Skeletal muscle tissue (tissue), 3 donors: ENCODE measurements at regions not wholly inside any gene's neighbourhood (a gene's known extent, or its start where the extent isn't known, plus 50 kb on each side); places are given as distances from the start of the nearest gene placed in this dataset.

Source experiments
- H3K27ac ChIP-seq: one replicate; pipeline ENCODE4 v1.7.0; 2013; ENCODE audit warnings: mild to moderate bottlenecking, low read depth, low read length, inconsistent platforms
- H3K27me3 ChIP-seq, 3 donors: one replicate each; pipeline ENCODE4 v1.7.0; 2013; ENCODE audit warnings: low read length in 3 of 3; ENCODE audit not compliant: control insufficient read depth in 3 of 3, insufficient read depth in 3 of 3
- H3K36me3 ChIP-seq, 3 donors: one replicate each; pipeline ENCODE4 v1.7.0; 2013; ENCODE audit warnings: low read length in 3 of 3; ENCODE audit not compliant: control insufficient read depth in 3 of 3, insufficient read depth in 3 of 3
- H3K4me1 ChIP-seq, 3 donors: one replicate each; pipeline ENCODE4 v1.7.0; 2013; ENCODE audit warnings: low read length in 3 of 3, mild to moderate bottlenecking in 3 of 3; ENCODE audit not compliant: control insufficient read depth in 3 of 3, insufficient read depth in 3 of 3
- H3K4me3 ChIP-seq, 3 donors: one replicate each; pipeline ENCODE4 v1.7.0; 2013; ENCODE audit warnings: low read length in 3 of 3
- H3K9ac ChIP-seq, 3 donors: one replicate each; pipeline ENCODE4 v1.7.0; 2013; ENCODE audit warnings: low read length in 3 of 3, mild to moderate bottlenecking in 3 of 3, moderate library complexity in 2 of 3, low read depth in 1 of 3
- H3K9me3 ChIP-seq, 3 donors: one replicate each; pipeline ENCODE4 v1.7.0; 2013; ENCODE audit warnings: low read length in 3 of 3; ENCODE audit not compliant: control insufficient read depth in 3 of 3
- donor health status: Osteomylitis.

- Histone ChIP-seq H3K4me1 (no peaks in the 10 kb centered on the region), H3K27ac (no peak overlapping the region), H3K9me3 (no peaks in the 10 kb centered on the region), H3K27me3 (peaks cover 0 to 16% (median 0%) of the 10 kb centered on the region in 3 donors), H3K9ac (no peak overlapping the region), H3K4me3 (no peak overlapping the region), H3K36me3 (no peaks in the 10 kb centered on the region)
Observed at GRCh38 chr19:31166206-31166605, 183.0 kb downstream of the TSHZ3 start.

GRCh38 chr19:31164791-31165251 is 184.4 kb downstream of the TSHZ3 start:
- H3K9ac ChIP-seq: no peak overlapping the region
- no peak overlapping the region for H3K27ac ChIP-seq
- peaks cover 0 to 16% (median 0%) of the 10 kb centered on the region in 3 donors for H3K27me3 ChIP-seq

GRCh38 chr19:31160336-31160926 is 188.8 kb downstream of the TSHZ3 start:
- Histone ChIP-seq H3K9me3 (no peaks in the 10 kb centered on the region), H3K27ac (no peak overlapping the region), H3K36me3 (no peaks in the 10 kb centered on the region), H3K4me1 (no peaks in the 10 kb centered on the region), H3K4me3 (no peak overlapping the region), H3K9ac (no peak overlapping the region), H3K27me3 (peaks cover 0 to 16% (median 0%) of the 10 kb centered on the region in 3 donors)

More at GRCh38 chr19:31164791-31165251, 184.4 kb downstream of the TSHZ3 start:
- no peaks in the 10 kb centered on the region for H3K4me1 ChIP-seq
- no peaks in the 10 kb centered on the region for H3K36me3 ChIP-seq
- H3K9me3 ChIP-seq: no peaks in the 10 kb centered on the region
- H3K4me3 ChIP-seq: no peak overlapping the region

- no peaks in the 10 kb centered on the region for H3K9me3 ChIP-seq
- H3K36me3 ChIP-seq: no peaks in the 10 kb centered on the region
- no peak overlapping the region for H3K9ac ChIP-seq
- H3K27ac ChIP-seq: no peak overlapping the region
- no peaks in the 10 kb centered on the region for H3K4me1 ChIP-seq
- H3K27me3 ChIP-seq: peaks cover 0 to 1% (median 0%) of the 10 kb centered on the region in 3 donors
- H3K4me3 ChIP-seq: no peak overlapping the region
Observed at GRCh38 chr19:31154021-31154420, 195.2 kb downstream of the TSHZ3 start.

GRCh38 chr19:31152906-31153305 is 196.3 kb downstream of the TSHZ3 start:
- Histone ChIP-seq H3K9ac (no peak overlapping the region), H3K36me3 (no peaks in the 10 kb centered on the region), H3K9me3 (no peaks in the 10 kb centered on the region), H3K27me3 (peaks cover 4 to 9% (median 6%) of the 10 kb centered on the region in 3 donors), H3K27ac (no peak overlapping the region), H3K4me1 (no peaks in the 10 kb centered on the region), H3K4me3 (no peak overlapping the region)

- Histone ChIP-seq H3K9ac (no peak overlapping the region), H3K9me3 (no peaks in the 10 kb centered on the region), H3K36me3 (no peaks in the 10 kb centered on the region), H3K4me1 (no peaks in the 10 kb centered on the region), H3K27ac (no peak overlapping the region), H3K4me3 (no peak overlapping the region), H3K27me3 (peaks cover 6 to 9% (median 9%) of the 10 kb centered on the region in 3 donors)
Observed at GRCh38 chr19:31149441-31149941, 199.7 kb downstream of the TSHZ3 start.

- no peak overlapping the region for H3K27ac ChIP-seq
- H3K4me3 ChIP-seq: no peak overlapping the region
- H3K4me1 ChIP-seq: no peaks in the 10 kb centered on the region
- no peak overlapping the region for H3K9ac ChIP-seq
- no peaks in the 10 kb centered on the region for H3K36me3 ChIP-seq
- H3K9me3 ChIP-seq: no peaks in the 10 kb centered on the region
- peaks cover 6 to 9% (median 9%) of the 10 kb centered on the region in 3 donors for H3K27me3 ChIP-seq
Observed at GRCh38 chr19:31148671-31149070, 200.6 kb downstream of the TSHZ3 start.

- no peaks in the 10 kb centered on the region for H3K4me1 ChIP-seq
- H3K4me3 ChIP-seq: no peak overlapping the region
- no peaks in the 10 kb centered on the region for H3K9me3 ChIP-seq
- no peaks in the 10 kb centered on the region for H3K36me3 ChIP-seq
- peaks cover 6 to 9% (median 9%) of the 10 kb centered on the region in 3 donors for H3K27me3 ChIP-seq
- H3K27ac ChIP-seq: no peak overlapping the region
- H3K9ac ChIP-seq: no peak overlapping the region
Observed at GRCh38 chr19:31147234-31147633, 202.0 kb downstream of the TSHZ3 start.

GRCh38 chr19:31146546-31147183 is 202.6 kb downstream of the TSHZ3 start:
- Histone ChIP-seq H3K27ac (no peak overlapping the region), H3K36me3 (no peaks in the 10 kb centered on the region)

GRCh38 chr19:31146015-31146414 is 203.2 kb downstream of the TSHZ3 start:
- peaks cover 6 to 9% (median 9%) of the 10 kb centered on the region in 3 donors for H3K27me3 ChIP-seq
- no peak overlapping the region for H3K9ac ChIP-seq
- no peaks in the 10 kb centered on the region for H3K9me3 ChIP-seq
- H3K36me3 ChIP-seq: no peaks in the 10 kb centered on the region
- H3K4me1 ChIP-seq: no peaks in the 10 kb centered on the region
- no peak overlapping the region for H3K27ac ChIP-seq
- no peak overlapping the region for H3K4me3 ChIP-seq

More at GRCh38 chr19:31146546-31147183, 202.6 kb downstream of the TSHZ3 start:
- Histone ChIP-seq H3K27me3 (peaks cover 6 to 9% (median 9%) of the 10 kb centered on the region in 3 donors), H3K4me1 (no peaks in the 10 kb centered on the region), H3K4me3 (no peak overlapping the region), H3K9me3 (no peaks in the 10 kb centered on the region), H3K9ac (no peak overlapping the region)
